Superior temporal gyrus (tissue), 1 donor: ENCODE measurements at regions not wholly inside any gene's neighbourhood (a gene's known extent, or its start where the extent isn't known, plus 50 kb on each side); places are given as distances from the start of the nearest gene placed in this dataset.

ENCODE experiments used
- DNase-seq: peaks from one replicate; pipeline ENCODE4 v3.0.0-alpha.2; 2016; ENCODE audit errors: extremely low spot score

- no peak for DNase-seq
Observed at GRCh38 chr6:125544819-125545218, 204.6 kb upstream of the HEY2 start.

DNA sequence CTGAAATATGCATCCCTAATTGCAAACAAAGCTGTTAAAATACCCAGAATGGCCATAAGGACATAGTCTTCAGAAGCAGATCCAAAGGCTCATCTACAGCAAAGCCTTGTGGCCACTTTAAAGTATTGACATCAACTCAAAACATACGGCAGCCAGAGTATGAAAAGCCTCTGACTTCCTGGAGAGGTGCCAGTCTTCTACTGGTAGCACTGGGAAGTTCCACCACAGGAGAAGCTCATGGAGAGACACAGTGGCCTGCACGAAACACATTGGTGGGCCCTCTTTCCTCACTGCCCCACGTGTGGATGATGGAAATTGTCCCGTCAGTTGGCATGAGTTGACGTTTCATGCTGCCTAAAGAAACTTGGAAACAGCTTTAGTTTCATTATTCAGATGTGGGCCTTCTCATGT lies 202.6 kb upstream of the HEY2 start:
- no peak for DNase-seq

GRCh38 chr6:125547381-125547780 lies 202.1 kb upstream of the HEY2 start:
- no peak for DNase-seq

DNA sequence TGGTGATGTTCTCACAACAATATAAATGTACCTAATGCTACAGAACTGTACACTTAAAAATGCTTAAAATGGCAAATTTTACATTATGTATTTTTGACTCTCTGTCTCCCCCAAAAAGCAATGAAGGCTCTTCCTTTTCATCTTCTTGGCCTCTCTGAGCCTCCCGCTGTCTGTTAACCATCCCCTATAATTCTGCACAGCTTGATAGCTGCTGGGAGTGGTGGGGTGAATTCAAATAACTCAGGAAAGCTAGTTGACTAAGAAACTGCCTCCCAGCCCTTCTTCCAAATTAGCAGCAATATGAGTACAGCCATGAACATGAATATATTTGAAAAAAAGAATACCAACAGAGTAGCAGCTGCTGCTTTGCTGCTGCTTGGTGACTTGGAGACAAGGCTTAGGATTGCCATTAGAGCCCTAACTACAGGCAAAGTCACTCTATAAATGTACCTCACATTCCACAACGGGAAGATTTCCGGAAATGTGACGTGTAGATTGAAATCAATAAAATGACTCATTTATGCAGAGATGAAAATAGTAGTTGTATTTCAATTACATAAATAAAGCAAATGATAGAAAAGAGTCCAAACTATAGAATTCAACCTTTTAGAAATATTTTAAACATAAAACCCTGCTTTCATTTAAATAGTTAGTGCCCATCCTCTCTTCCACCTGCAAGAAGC lies 200.1 kb upstream of the HEY2 start:
- no peak for DNase-seq

DNA sequence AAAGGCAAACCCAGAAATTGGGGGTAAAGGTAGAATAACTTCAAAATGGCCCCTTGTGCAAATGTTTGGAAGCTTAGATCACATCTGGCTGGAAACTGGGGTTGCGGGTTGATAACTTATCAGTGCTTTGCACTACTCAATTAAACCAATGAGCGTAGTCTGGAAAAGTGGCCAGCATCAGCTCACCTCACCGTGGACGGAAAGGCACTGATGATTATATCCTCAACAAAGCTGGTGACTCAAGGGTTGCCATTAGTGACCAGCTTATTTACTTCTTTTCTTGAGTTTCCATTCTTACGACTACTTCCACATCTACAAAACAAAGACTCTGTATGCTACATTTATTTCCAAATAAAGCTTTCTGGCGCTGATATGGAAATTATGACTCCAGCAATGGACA lies 198.5 kb upstream of the HEY2 start:
- no peak for DNase-seq

GRCh38 chr6:125552819-125553218 lies 196.6 kb upstream of the HEY2 start:
- DNase-seq, result no peak

DNA sequence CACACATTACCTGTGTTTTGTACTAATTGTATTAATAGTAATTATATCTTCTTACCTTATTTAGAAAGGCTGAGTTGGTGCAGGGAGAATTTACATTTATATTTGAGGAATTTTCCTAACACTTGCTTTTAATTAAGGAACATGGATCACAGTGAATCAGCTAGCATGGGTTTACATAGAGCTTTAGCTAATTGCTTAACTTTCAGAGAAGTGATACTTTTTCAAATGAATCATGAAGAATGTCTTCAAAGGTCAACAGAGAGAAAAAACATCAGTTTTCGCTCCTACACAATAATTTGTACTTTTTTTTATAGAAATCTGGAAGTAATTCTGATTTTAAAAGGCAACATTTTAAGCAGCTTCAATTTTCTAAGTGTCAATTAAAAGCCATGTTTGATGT lies 195.0 kb upstream of the HEY2 start:
- DNase-seq, result no peak

- DNase-seq, result no peak
Observed at GRCh38 chr6:125558241-125558843, 191.1 kb upstream of the HEY2 start.

- DNase-seq, result no peak
Observed at GRCh38 chr6:125558907-125559306, 190.5 kb upstream of the HEY2 start.

DNA sequence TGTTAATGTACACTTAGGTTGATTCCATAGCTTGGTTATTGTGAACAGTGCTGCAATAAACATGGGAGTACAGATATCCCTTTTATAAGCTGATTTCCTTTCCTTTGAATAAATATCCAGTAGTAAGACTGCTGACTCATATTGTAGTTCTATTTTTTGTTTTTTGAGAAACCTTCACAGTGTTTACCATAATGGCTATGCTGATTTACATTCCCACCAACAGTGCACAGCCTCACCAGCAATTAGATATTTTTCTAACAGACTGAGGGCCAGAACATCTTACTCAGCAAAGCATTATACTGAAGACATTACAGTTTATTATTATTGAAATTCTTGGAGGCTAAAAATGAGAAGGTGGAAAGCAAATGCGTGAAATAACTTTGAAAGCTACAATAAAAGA lies 187.3 kb upstream of the HEY2 start:
- no peak for DNase-seq

DNA sequence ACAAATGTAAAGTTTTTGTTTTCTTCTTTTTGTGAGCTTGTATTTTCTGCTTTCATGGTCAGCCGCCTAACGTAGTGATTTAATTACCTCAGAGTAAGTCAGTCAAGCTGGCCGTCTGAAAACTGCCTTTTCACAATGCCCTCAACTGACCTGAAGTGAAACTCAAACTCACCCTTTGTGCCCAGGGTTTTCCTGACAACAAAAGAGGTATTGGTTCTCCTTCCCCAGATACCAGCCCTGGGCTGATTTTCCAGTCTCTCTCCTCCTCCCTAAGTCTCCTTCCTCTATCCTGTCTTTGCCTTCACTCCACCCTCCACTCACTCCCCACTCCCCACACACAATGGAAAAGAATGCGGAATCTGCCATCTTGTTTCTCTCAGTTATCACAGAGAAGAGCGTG lies 184.5 kb upstream of the HEY2 start:
- no peak for DNase-seq

DNA sequence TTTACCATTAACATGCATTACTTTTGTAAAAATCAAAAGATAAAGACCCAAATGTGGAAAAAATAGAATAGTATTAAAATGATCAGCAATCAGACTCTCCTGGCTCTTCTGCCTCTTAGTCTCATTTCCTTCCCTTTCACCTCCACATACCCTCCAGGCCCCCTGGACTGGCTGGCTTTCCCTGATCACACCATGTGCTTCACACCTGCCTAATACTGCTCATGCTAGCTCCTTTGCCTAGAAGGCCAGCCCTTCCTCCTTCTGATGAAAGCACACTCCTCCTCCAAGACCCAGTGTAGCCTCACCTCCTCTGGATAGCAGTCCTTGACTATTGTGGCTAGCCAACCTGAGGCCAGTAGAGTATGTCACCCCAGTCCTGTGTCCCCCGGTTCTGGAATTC lies 182.0 kb upstream of the HEY2 start:
- DNase-seq, result no peak

GRCh38 chr6:125568609-125569008 lies 180.8 kb upstream of the HEY2 start:
- DNase-seq, result no peak

DNA sequence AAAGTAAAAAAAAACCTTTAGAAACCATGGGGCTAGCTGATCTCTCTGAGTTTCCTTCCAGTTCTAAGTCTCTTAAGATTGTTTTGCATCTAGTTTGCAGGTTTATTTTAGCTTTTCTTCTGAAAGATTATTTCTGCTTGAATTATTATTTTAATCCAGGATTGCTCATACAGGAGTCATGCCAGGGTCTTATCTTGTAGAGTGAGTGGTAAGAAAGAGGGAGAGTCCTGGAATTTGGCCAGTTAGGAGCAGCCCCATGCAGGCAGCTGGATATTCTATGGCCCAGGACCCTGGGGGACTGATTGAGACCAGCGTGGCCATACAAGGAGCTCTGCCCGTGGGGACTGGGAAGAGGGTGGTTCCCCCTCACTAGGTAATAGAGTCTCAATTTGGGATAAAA lies 178.9 kb upstream of the HEY2 start:
- DNase-seq, result no peak

- DNase-seq, result no peak
Observed at GRCh38 chr6:125571207-125571755, 178.2 kb upstream of the HEY2 start.

- DNase-seq, result no peak
Observed at GRCh38 chr6:125574604-125575003, 174.8 kb upstream of the HEY2 start.

DNA sequence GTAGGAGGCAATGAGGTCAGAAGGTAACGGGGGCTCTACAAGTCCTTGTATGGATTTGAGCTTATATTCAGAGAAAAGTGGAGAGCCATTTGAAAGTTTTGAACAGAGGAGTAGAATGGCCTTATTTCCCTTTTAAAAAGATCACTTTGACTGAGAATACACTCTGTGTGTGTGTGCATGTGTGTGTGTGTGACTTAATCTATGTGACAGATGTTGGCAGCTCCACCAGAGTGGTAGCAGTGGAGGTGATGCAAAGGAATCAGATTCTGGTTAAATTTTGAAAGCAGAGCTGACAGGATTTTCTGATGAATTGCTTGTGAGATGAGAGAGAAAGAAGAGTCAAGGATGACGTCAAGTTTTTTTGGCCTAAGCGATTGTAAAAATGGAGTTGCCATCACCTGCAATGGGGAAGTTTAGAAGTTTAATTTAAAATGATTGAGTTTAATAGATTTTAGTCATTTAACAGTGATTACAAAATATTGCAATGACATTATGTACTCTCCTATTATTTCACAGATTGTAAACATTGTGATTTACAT lies 172.2 kb upstream of the HEY2 start:
- no peak for DNase-seq

DNA sequence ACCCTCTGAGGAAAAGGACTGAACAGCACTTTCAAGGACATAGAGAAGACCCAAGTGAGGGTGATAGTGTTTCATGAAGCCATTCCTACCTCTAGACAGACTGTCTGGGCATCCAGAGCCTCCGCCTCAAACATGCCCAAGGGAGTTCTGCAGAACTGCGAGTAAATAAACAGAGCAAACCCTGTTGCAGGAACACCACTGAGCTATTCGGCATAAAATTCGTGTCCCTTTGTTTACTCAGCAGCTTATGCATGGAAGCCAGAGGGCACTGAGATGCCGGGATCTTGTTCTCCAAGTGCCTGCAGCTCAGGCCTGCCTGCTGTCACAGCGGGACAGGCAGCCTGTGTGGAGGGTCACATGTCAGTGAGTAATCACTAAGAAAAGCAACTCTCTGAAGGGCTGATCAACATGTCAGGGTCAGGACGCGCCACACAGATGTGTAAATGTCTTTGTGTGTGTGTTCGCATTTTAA lies 164.9 kb upstream of the HEY2 start:
- DNase-seq, result peak; percentile 85

DNA sequence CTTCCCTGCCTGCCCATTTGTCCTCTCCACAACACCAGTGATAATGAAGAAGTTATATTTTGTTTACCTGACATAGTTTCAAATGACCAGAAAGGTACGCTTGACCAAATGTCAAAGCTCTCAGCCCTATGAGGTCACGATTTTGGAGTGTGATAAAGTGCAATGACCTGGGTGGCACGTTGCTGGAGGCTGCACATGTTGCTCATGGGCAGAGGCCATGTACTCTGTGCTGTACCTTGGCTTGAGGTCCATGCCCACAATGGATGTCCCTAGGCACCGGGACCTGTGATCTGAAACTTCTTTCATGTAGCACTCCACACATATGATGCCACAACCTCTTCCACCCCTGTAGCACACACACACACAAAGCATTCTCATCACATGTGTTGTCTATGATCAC lies 164.0 kb upstream of the HEY2 start:
- DNase-seq, result no peak

DNA sequence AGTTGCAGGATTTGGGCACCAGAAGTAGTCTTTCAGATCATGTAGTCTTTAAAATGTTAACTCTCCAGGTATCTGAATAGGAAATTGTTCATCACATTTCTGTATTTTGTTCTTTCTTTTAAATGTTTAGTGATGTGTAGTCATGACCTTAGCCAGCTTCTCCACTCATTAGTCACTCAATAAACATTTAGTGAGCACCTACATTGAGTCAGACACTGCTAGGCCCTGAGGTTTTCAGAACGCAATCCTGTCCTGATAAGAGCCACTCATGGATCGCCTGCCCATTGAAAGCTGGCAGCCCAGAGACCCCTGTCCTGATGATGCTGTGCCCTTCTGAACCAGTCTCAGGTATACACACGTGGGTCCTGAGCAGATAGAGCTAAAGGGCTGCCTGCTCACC lies 163.4 kb upstream of the HEY2 start:
- DNase-seq, result no peak

DNA sequence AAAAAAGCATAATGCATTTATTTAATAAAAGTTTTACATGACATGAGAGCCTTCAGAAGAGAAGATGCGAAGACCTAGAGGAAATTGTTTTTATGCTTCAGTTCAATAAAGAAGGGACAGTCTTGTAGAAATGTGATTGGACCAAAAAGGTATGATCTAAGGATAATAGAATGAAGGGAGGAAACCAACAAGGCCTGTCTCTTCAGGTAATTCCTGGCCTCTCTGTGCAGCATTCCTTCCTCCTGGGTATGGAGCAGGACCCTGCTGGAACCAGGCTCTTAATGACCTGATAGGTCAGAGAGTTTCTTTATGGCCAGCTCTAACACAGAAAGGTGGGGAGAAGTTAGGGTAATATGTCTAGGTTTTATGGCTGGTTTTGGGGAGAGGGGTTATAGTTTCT lies 162.8 kb upstream of the HEY2 start:
- no peak for DNase-seq

- no peak for DNase-seq
Observed at GRCh38 chr6:125587666-125588632, 161.5 kb upstream of the HEY2 start.
